HCT116 (cell line): ENCODE measurements at regions not wholly inside any gene's neighbourhood (a gene's known extent, or its start where the extent isn't known, plus 50 kb on each side); places are given as distances from the start of the nearest gene placed in this dataset.

Experiments
- EGR1 ChIP-seq: IDR thresholded peaks from 2 replicates; pipeline ENCODE4 v1.6.1; 2012; ENCODE audit warnings: low read depth
- ELF1 ChIP-seq: IDR thresholded peaks from 2 replicates; pipeline ENCODE4 v1.6.1; 2012; ENCODE audit warnings: low read depth, borderline replicate concordance
- EZH2 ChIP-seq: fragments of 200-600 bp; sonication (generic); IDR thresholded peaks from 2 replicates; pipeline ENCODE4 v1.6.1; 2017; ENCODE audit warnings: antibody characterized with exemption, mixed run types
- JUND ChIP-seq: IDR thresholded peaks from 2 replicates; pipeline ENCODE4 v1.6.1; 2012
- POLR2A ChIP-seq: IDR thresholded peaks from 2 replicates; pipeline ENCODE4 v1.7.0; 2011; ENCODE audit warnings: borderline replicate concordance; ENCODE audit not compliant: insufficient read depth, insufficient read length; ENCODE audit errors: extremely low read depth
- POLR2AphosphoS5 ChIP-seq: IDR thresholded peaks from 2 replicates; pipeline ENCODE4 v1.6.1; 2011; ENCODE audit warnings: mild to moderate bottlenecking, low read depth, low read length, moderate library complexity
- RAD21 ChIP-seq: IDR thresholded peaks from 2 replicates; pipeline ENCODE4 v1.6.1; 2012; ENCODE audit warnings: low read depth, mild to moderate bottlenecking
- SRF ChIP-seq: IDR thresholded peaks from 2 replicates; pipeline ENCODE4 v1.6.1; 2012; ENCODE audit warnings: low read depth
- TCF7L2 ChIP-seq: IDR thresholded peaks from 2 replicates; pipeline ENCODE4 v1.7.0; 2011; ENCODE audit warnings: borderline replicate concordance, inconsistent platforms; ENCODE audit not compliant: insufficient read depth, insufficient read length; ENCODE audit errors: extremely low read depth
- ZFX ChIP-seq: fragments of 450-650 bp; IDR thresholded peaks from 2 replicates; pipeline ENCODE4 v1.6.1; 2017
- TF ChIP-seq, protein P1 (sequence below), 3 experiments: fragments of 200-600 bp in 1 of 3; sonication (generic) in 1 of 3; IDR thresholded peaks in 2 of 3; conservative IDR thresholded peaks in 1 of 3; 2 replicates each; pipeline ENCODE4 v1.5.1; 2012 to 2017; ENCODE audit warnings: low read depth in 2 of 3, low read length in 2 of 3, antibody characterized with exemption in 1 of 3, borderline replicate concordance in 1 of 3, control low read depth in 1 of 3, mild to moderate bottlenecking in 1 of 3, mixed read lengths in 1 of 3, mixed run types in 1 of 3, moderate library complexity in 1 of 3; ENCODE audit not compliant: insufficient read depth in 1 of 3
- TF ChIP-seq, protein P2 (sequence below): IDR thresholded peaks from 2 replicates; pipeline ENCODE4 v1.6.1; 2012
- TF ChIP-seq, protein P3 (sequence below): IDR thresholded peaks from 2 replicates; pipeline ENCODE4 v1.6.1; 2012; ENCODE audit warnings: low read depth
- TF ChIP-seq, protein P4 (sequence below): IDR thresholded peaks from 2 replicates; pipeline ENCODE4 v1.6.1; 2012

DNA sequence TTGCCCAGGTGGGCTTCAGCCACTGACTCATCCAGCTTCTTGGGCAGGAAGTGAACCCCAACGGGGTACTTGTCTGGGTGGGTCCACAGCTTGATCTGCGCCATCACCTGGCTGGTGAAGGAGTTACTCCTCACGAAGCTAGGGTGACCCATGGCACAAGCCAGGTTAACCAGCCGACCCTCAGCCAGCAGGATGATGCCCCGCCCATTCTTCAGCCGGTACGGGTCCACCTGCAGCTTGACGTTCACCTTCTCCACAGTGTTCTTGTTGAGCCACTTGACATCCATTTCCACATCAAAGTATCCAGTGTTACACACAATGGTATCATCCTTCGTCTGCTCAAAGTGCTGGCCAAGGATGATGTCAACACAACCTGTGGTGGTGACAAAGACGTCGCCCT, 121.3 kb upstream of the NXPH2 start:
- TF ChIP-seq, protein P1, sequence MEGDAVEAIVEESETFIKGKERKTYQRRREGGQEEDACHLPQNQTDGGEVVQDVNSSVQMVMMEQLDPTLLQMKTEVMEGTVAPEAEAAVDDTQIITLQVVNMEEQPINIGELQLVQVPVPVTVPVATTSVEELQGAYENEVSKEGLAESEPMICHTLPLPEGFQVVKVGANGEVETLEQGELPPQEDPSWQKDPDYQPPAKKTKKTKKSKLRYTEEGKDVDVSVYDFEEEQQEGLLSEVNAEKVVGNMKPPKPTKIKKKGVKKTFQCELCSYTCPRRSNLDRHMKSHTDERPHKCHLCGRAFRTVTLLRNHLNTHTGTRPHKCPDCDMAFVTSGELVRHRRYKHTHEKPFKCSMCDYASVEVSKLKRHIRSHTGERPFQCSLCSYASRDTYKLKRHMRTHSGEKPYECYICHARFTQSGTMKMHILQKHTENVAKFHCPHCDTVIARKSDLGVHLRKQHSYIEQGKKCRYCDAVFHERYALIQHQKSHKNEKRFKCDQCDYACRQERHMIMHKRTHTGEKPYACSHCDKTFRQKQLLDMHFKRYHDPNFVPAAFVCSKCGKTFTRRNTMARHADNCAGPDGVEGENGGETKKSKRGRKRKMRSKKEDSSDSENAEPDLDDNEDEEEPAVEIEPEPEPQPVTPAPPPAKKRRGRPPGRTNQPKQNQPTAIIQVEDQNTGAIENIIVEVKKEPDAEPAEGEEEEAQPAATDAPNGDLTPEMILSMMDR (IDR thresholded peaks at IDR 0.05 in 2 of 3, conservative IDR thresholded peaks at IDR 0.05 in 1 of 3; ENCODE audit: borderline replicate concordance in 1 of 3, insufficient read depth in 1 of 3, low read depth in 2 of 3, low read length in 2 of 3), result no peak
- TF ChIP-seq ELF1 (no peak), EGR1 (no peak), POLR2A (no peak), RAD21 (no peak), SRF (no peak), ZFX (no peak), EZH2 (no peak), JUND (no peak), POLR2AphosphoS5 (no peak), TCF7L2 (no peak)
- TF ChIP-seq, protein P2, sequence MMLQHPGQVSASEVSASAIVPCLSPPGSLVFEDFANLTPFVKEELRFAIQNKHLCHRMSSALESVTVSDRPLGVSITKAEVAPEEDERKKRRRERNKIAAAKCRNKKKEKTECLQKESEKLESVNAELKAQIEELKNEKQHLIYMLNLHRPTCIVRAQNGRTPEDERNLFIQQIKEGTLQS, result no peak
- TF ChIP-seq, protein P3, sequence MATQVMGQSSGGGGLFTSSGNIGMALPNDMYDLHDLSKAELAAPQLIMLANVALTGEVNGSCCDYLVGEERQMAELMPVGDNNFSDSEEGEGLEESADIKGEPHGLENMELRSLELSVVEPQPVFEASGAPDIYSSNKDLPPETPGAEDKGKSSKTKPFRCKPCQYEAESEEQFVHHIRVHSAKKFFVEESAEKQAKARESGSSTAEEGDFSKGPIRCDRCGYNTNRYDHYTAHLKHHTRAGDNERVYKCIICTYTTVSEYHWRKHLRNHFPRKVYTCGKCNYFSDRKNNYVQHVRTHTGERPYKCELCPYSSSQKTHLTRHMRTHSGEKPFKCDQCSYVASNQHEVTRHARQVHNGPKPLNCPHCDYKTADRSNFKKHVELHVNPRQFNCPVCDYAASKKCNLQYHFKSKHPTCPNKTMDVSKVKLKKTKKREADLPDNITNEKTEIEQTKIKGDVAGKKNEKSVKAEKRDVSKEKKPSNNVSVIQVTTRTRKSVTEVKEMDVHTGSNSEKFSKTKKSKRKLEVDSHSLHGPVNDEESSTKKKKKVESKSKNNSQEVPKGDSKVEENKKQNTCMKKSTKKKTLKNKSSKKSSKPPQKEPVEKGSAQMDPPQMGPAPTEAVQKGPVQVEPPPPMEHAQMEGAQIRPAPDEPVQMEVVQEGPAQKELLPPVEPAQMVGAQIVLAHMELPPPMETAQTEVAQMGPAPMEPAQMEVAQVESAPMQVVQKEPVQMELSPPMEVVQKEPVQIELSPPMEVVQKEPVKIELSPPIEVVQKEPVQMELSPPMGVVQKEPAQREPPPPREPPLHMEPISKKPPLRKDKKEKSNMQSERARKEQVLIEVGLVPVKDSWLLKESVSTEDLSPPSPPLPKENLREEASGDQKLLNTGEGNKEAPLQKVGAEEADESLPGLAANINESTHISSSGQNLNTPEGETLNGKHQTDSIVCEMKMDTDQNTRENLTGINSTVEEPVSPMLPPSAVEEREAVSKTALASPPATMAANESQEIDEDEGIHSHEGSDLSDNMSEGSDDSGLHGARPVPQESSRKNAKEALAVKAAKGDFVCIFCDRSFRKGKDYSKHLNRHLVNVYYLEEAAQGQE, result no peak
- TF ChIP-seq, protein P4, sequence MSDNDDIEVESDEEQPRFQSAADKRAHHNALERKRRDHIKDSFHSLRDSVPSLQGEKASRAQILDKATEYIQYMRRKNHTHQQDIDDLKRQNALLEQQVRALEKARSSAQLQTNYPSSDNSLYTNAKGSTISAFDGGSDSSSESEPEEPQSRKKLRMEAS, result no peak
